ENCODE measurements at regions not wholly inside any gene's neighbourhood (a gene's known extent, or its start where the extent isn't known, plus 50 kb on each side); places are given as distances from the start of the nearest gene placed in this dataset.
"Not testable (repeated sequence)": the region's sequence is repeated elsewhere in the genome, so short reads cannot be mapped to it uniquely, and the experiment has no call there.

DNA sequence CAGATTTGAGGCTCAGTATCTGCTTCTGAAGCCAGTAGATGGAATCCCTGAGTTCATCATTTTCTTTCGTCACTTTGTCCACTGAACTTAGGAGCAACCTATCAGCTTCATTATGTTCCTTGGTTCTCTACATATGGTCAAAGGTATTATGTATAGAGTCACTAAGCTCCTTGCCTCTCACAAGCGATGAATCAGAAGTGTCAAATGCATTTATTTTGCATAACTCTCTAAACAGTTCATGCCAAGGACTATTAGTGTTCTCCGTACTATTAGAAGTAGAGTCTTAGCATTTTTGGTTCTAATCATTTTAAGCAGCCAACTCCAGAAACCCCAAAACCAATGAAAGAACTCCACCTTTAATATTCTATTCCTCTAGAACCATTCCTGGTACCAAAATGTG, 278.5 kb downstream of the C12orf75 start:
- DNase-seq (ENCODE audit: low read depth in 2 of 2); H3K4me3 ChIP-seq (replicated peaks in 1 of 2; ENCODE audit: low read depth in 2 of 2, low read length in 2 of 2): not testable (repeated sequence)

DNA sequence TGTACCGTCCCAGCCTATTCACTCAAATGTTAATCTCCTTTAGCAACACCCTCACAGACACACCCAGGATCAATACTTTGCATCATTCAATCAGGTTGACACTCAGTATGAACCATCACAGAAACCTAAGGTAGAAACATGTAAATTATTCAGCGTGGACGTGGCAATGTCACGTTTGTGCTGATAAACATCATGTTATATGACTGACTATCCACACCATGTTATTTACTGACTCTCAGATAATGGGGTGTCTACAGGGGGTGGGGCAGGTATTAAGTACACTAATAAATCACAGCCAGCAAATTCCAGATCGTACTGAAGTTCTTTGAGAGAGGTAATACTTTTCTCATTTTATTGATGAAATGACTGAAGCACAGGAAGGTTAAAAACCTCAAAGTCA, 280.0 kb downstream of the C12orf75 start:
- no peak for DNase-seq (ENCODE audit: low read depth in 2 of 2)
- TF ChIP-seq, protein P1, sequence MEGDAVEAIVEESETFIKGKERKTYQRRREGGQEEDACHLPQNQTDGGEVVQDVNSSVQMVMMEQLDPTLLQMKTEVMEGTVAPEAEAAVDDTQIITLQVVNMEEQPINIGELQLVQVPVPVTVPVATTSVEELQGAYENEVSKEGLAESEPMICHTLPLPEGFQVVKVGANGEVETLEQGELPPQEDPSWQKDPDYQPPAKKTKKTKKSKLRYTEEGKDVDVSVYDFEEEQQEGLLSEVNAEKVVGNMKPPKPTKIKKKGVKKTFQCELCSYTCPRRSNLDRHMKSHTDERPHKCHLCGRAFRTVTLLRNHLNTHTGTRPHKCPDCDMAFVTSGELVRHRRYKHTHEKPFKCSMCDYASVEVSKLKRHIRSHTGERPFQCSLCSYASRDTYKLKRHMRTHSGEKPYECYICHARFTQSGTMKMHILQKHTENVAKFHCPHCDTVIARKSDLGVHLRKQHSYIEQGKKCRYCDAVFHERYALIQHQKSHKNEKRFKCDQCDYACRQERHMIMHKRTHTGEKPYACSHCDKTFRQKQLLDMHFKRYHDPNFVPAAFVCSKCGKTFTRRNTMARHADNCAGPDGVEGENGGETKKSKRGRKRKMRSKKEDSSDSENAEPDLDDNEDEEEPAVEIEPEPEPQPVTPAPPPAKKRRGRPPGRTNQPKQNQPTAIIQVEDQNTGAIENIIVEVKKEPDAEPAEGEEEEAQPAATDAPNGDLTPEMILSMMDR (IDR thresholded peaks at IDR 0.05; ENCODE audit: low read depth, low read length) = no peak
- no peak overlapping the region for H3K4me3 ChIP-seq (replicated peaks in 1 of 2; ENCODE audit: low read depth in 2 of 2, low read length in 2 of 2)

DNA sequence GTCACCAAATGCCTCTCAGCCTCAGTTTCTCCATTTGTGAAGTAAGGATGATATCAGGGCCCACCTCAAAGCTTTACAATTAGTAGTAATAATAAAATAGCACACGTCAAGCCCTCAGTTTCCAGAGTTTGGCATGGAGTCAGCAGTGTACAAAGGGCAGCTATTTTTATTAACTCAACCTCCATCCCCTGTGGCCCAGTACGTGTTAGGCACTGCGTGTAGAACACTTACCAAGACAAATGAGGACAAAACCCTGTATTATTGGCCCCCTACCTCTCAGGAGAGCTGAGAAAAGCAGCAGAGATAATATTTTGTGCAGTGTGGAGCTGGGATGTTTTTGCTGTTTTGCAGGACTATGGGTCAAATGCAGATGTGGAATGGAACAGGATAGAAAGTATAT, 280.8 kb downstream of the C12orf75 start:
- DNase-seq (ENCODE audit: low read depth in 2 of 2) = no peak
- TF ChIP-seq, protein P1 (IDR thresholded peaks at IDR 0.05; ENCODE audit: low read depth, low read length) = no peak
- no peak overlapping the region for H3K4me3 ChIP-seq (replicated peaks in 1 of 2; ENCODE audit: low read depth in 2 of 2, low read length in 2 of 2)

DNA sequence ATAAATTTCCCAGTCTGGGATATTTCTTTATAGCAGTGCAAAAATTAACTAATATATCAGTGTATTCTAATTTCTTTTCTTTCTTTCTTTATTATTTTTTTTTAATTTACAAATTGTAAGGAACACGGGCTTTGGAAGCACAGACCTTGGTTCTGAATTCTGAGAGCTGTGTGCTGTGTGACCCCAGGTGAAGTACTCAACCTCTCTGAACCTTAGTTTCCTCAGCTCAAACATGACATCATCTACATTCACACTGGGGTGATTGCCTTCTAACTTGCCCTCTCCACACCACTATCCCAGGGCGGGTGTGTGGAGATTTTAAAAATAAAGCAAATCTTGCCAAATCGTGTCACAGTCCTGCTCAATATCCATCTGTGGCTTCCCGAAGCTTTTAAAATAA, 282.8 kb downstream of the C12orf75 start:
- TF ChIP-seq, protein P1 (IDR thresholded peaks at IDR 0.05; ENCODE audit: low read depth, low read length) = no peak
- no peak for DNase-seq (ENCODE audit: low read depth in 2 of 2)
- H3K4me3 ChIP-seq (replicated peaks in 1 of 2; ENCODE audit: low read depth in 2 of 2, low read length in 2 of 2) = no peak overlapping the region

DNA sequence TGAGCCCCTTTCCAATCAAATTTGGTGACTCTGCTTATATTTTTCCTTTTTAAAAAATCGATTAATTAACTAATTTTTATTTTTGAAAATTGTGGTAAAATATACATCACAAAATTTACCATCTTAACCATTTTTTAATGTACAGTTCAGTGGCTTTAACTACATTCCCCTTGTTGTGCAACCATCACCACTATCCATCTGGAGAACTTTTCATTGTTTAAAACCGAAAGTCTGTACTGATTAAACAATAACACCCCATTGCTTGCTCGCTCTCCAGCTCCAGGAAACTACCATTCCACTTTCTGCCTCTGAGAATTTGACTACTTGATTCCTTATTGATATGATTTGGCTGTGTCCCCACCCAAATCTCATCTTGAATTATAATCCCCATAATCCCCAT, 283.4 kb downstream of the C12orf75 start:
- H3K4me3 ChIP-seq (replicated peaks in 1 of 2; ENCODE audit: low read depth in 2 of 2, low read length in 2 of 2) = no peak overlapping the region
- TF ChIP-seq, protein P1 (IDR thresholded peaks at IDR 0.05; ENCODE audit: low read depth, low read length) = no peak
- DNase-seq (ENCODE audit: low read depth in 2 of 2) = peak in 1 of 2 donors; percentile 43

DNA sequence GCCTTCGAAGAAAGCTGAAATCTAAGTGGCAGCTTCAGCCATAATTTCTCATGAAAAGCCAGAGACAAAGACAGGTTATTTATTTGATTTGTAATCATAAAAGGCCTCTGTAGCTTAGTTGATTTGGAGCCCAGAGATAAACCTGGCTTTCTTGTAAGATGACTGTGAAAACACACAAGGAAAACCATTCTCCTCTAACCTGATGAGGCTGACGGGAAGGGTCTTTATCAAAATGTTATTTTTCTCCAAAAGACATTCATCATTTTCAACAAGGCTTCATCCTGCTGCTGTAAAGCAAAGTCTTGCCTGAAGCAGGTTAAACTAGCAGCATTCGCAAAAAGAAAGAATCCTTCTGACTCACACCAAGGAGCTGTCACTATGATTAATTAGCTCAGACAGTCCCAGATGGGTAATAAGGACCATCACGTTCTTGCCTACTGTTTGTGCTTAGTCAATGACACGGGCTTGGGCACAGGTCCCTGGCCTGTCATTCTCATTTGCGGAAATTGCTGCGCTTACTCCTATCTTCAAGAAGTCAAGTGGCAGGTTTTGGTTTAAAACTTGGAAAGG, 286.6 kb downstream of the C12orf75 start:
- TF ChIP-seq, protein P1 (IDR thresholded peaks at IDR 0.05; ENCODE audit: low read depth, low read length) = no peak
- no peak overlapping the region for H3K4me3 ChIP-seq (replicated peaks in 1 of 2; ENCODE audit: low read depth in 2 of 2, low read length in 2 of 2)
- no peak for DNase-seq (ENCODE audit: low read depth in 2 of 2)

DNA sequence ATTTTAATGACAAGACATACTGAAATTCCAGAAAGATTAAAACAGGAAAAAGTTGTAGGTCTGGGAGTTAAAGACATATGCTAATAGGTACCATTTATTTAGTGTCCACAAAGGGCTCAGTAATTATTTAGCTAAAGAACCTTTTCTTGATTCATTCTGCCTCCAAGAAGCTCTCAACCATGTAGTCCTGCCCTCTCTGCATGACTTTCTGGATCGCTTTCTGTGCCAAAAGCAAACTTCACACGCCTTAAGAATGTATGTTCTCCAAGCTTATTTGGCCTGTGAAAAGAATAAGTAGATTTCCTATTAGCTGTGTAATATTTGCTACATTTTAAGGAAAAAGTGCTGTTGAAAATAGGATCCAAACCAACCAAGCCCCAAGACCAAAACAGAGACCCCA, 291.7 kb downstream of the C12orf75 start:
- TF ChIP-seq, protein P1 (IDR thresholded peaks at IDR 0.05; ENCODE audit: low read depth, low read length) = no peak
- H3K4me3 ChIP-seq (replicated peaks in 1 of 2; ENCODE audit: low read depth in 2 of 2, low read length in 2 of 2) = no peak overlapping the region
- DNase-seq (ENCODE audit: low read depth in 2 of 2) = no peak
